ENCODE measurements at regions not wholly inside any gene's neighbourhood (a gene's known extent, or its start where the extent isn't known, plus 50 kb on each side); places are given as distances from the start of the nearest gene placed in this dataset.

- intact Hi-C loops (cut with micrococcal nuclease; ENCODE audit: unreplicated experiment) (no loop called here), in situ Hi-C loops (cut with HindIII; ENCODE audit: low pct_unique_long_range_greater_than_20kb, low sequenced_read_pairs) (no loop called here)
- H3K4me3 ChIP-seq (ENCODE audit: low read depth in 2 of 2, low read length in 2 of 2), result no peak overlapping the region
- CTCF ChIA-PET, result no interaction called here
- H3K9me3 ChIP-seq (ENCODE audit: control insufficient read depth, insufficient read depth, low read depth, low read length), result no peaks in the 10 kb centered on the region
- ATAC-seq (no peak), DNase-seq (ENCODE audit: low read depth, low spot score) (no peak)
- no peaks in the 10 kb centered on the region for H3K4me1 ChIP-seq (ENCODE audit: control insufficient read depth, insufficient read depth, low read length)
- POLR2A ChIA-PET, result no interaction called here
- BruUV-seq (replicated peaks), result no TSS peak
- no peaks in the 10 kb centered on the region for H3K27me3 ChIP-seq (ENCODE audit: control insufficient read depth, insufficient read depth, low read length)
- no peak overlapping the region for H3K27ac ChIP-seq (ENCODE audit: low read length)
- no peaks in the 10 kb centered on the region for H3K36me3 ChIP-seq (ENCODE audit: control insufficient read depth, insufficient read depth, low read length)
- no peak for TF ChIP-seq TCF7L2 (IDR thresholded peaks at IDR 0.05; ENCODE audit: low read depth, low read length)
- TF ChIP-seq POLR2AphosphoS5 (IDR thresholded peaks at IDR 0.05; ENCODE audit: low read depth, low read length), result no peak
- TF ChIP-seq SIN3A (IDR thresholded peaks at IDR 0.05; ENCODE audit: borderline replicate concordance, insufficient read depth, low read depth, low read length), result no peak
- no peak for TF ChIP-seq REST (IDR thresholded peaks at IDR 0.05; ENCODE audit: insufficient read depth in 1 of 2, low read depth in 2 of 2, low read length in 1 of 2)
- no peak for TF ChIP-seq CTCF (IDR thresholded peaks at IDR 0.05)
These were observed 779.6 kb upstream of the ADGRL2 start for GRCh38 chr1:81021134-81021533.

GRCh38 chr1:81020506-81020905 is 780.2 kb upstream of the ADGRL2 start:
- Histone ChIP-seq H3K27ac (ENCODE audit: low read length) (no peak overlapping the region), H3K36me3 (ENCODE audit: control insufficient read depth, insufficient read depth, low read length) (no peaks in the 10 kb centered on the region), H3K27me3 (ENCODE audit: control insufficient read depth, insufficient read depth, low read length) (no peaks in the 10 kb centered on the region), H3K9me3 (ENCODE audit: control insufficient read depth, insufficient read depth, low read depth, low read length) (no peaks in the 10 kb centered on the region), H3K4me1 (ENCODE audit: control insufficient read depth, insufficient read depth, low read length) (no peaks in the 10 kb centered on the region), H3K4me3 (ENCODE audit: low read depth in 2 of 2, low read length in 2 of 2) (no peak overlapping the region)
- in situ Hi-C loops (cut with HindIII; ENCODE audit: low pct_unique_long_range_greater_than_20kb, low sequenced_read_pairs), result no loop called here
- TF ChIP-seq TCF7L2 (IDR thresholded peaks at IDR 0.05; ENCODE audit: low read depth, low read length), result no peak
- no peak for TF ChIP-seq POLR2AphosphoS5 (IDR thresholded peaks at IDR 0.05; ENCODE audit: low read depth, low read length)
- TF ChIP-seq SIN3A (IDR thresholded peaks at IDR 0.05; ENCODE audit: borderline replicate concordance, insufficient read depth, low read depth, low read length), result no peak
- TF ChIP-seq REST (IDR thresholded peaks at IDR 0.05; ENCODE audit: insufficient read depth in 1 of 2, low read depth in 2 of 2, low read length in 1 of 2), result no peak
- no peak for TF ChIP-seq CTCF (IDR thresholded peaks at IDR 0.05)
- no peak for ATAC-seq
- no peak for DNase-seq (ENCODE audit: low read depth, low spot score)
- intact Hi-C loops (cut with micrococcal nuclease; ENCODE audit: unreplicated experiment), result no loop called here
- no TSS peak for BruUV-seq (replicated peaks)
- ChIA-PET CTCF (no interaction called here), POLR2A (no interaction called here)

Measured in Panc1 (cell line).